Endodermal cell (in vitro differentiated cells): ENCODE measurements at regions not wholly inside any gene's neighbourhood (a gene's known extent, or its start where the extent isn't known, plus 50 kb on each side); places are given as distances from the start of the nearest gene placed in this dataset.

Source experiments
- DNase-seq: peaks from one replicate; pipeline ENCODE4 v3.0.0-alpha.2; 2017
- H3K27ac ChIP-seq: 2 replicates; pipeline ENCODE4 v1.5.1; 2013; ENCODE audit warnings: mild to moderate bottlenecking, low read depth, low read length, moderate library complexity
- H3K27me3 ChIP-seq: 2 replicates; pipeline ENCODE4 v1.6.1; 2013; ENCODE audit warnings: mild to moderate bottlenecking, low read length, moderate library complexity; ENCODE audit not compliant: insufficient read depth, control insufficient read depth, poor library complexity, severe bottlenecking
- H3K36me3 ChIP-seq: 2 replicates; pipeline ENCODE4 v1.7.0; 2013; ENCODE audit warnings: mild to moderate bottlenecking, low read length, moderate library complexity; ENCODE audit not compliant: control insufficient read depth, insufficient read depth
- H3K4me1 ChIP-seq: one replicate; pipeline ENCODE4 v1.7.0; 2013; ENCODE audit warnings: low read length; ENCODE audit not compliant: control insufficient read depth, insufficient read depth
- H3K4me3 ChIP-seq: 2 replicates; pipeline ENCODE4 v1.5.1; 2013; ENCODE audit warnings: mild to moderate bottlenecking, low read length, moderate library complexity
- H3K9ac ChIP-seq: 2 replicates; pipeline ENCODE4 v1.6.1; 2013; ENCODE audit warnings: mild to moderate bottlenecking, low read length, moderate library complexity; ENCODE audit not compliant: poor library complexity, severe bottlenecking; ENCODE audit errors: extremely low read depth
- H3K9me3 ChIP-seq: 2 replicates; pipeline ENCODE4 v1.6.1; 2013; ENCODE audit warnings: mild to moderate bottlenecking, low read length, moderate library complexity; ENCODE audit not compliant: control insufficient read depth
- H3K27ac Mint-ChIP-seq: 2 replicates; pipeline ENCODE4 v1.8.0; 2020; ENCODE audit warnings: mixed read lengths
- H3K27me3 Mint-ChIP-seq: 2 replicates; pipeline ENCODE4 v1.8.0; 2021; ENCODE audit warnings: mild to moderate bottlenecking, mixed read lengths; ENCODE audit not compliant: insufficient read depth
- H3K36me3 Mint-ChIP-seq: 2 replicates; pipeline ENCODE4 v1.8.0; 2020; ENCODE audit warnings: low read depth, mixed read lengths
- H3K4me1 Mint-ChIP-seq: 2 replicates; pipeline ENCODE4 v1.8.0; 2020; ENCODE audit warnings: mixed read lengths
- H3K4me3 Mint-ChIP-seq: 2 replicates; pipeline ENCODE4 v1.8.0; 2020; ENCODE audit warnings: mild to moderate bottlenecking, moderate library complexity, mixed read lengths
- H3K9me3 Mint-ChIP-seq: 2 replicates; pipeline ENCODE4 v1.8.0; 2020; ENCODE audit warnings: mild to moderate bottlenecking, mixed read lengths
- WGBS, 2 experiments: methylation state at CpG; one replicate each; pipeline versions ENCODE4 v1.1.5 to v1.1.7; 2013; ENCODE audit warnings: missing lambda C conversion rate in 2 of 2, mixed read lengths in 1 of 2; ENCODE audit not compliant: insufficient coverage in 1 of 2, insufficient read length in 1 of 2; 5-methylcytosine and 5-hydroxymethylcytosine counted together
- TF ChIP-seq, protein P1 (sequence below): fragments of 200-600 bp; sonication (generic); conservative IDR thresholded peaks from 2 replicates; pipeline ENCODE4 v1.5.0; 2021; ENCODE audit warnings: antibody characterized with exemption, mild to moderate bottlenecking

GRCh38 chr14:42555365-42555764 lies 948.7 kb downstream of the LRFN5 start:
- 93 to 98% methylated on average over 2 of the region's 2 CpGs for WGBS, 2 experiments
- Histone ChIP-seq H3K9ac (no peak overlapping the region), H3K9me3 (no peaks in the 10 kb centered on the region), H3K27me3 (no peaks in the 10 kb centered on the region), H3K4me1 (no peaks in the 10 kb centered on the region), H3K4me3 (no peak overlapping the region), H3K36me3 (no peaks in the 10 kb centered on the region), H3K27ac (no peak overlapping the region)
- Mint-ChIP-seq H3K27me3 (no peaks in the 10 kb centered on the region), H3K4me3 (no peak overlapping the region), H3K9me3 (no peaks in the 10 kb centered on the region), H3K27ac (no peak overlapping the region), H3K4me1 (no peaks in the 10 kb centered on the region), H3K36me3 (no peaks in the 10 kb centered on the region)
- no peak for DNase-seq
- TF ChIP-seq, protein P1, sequence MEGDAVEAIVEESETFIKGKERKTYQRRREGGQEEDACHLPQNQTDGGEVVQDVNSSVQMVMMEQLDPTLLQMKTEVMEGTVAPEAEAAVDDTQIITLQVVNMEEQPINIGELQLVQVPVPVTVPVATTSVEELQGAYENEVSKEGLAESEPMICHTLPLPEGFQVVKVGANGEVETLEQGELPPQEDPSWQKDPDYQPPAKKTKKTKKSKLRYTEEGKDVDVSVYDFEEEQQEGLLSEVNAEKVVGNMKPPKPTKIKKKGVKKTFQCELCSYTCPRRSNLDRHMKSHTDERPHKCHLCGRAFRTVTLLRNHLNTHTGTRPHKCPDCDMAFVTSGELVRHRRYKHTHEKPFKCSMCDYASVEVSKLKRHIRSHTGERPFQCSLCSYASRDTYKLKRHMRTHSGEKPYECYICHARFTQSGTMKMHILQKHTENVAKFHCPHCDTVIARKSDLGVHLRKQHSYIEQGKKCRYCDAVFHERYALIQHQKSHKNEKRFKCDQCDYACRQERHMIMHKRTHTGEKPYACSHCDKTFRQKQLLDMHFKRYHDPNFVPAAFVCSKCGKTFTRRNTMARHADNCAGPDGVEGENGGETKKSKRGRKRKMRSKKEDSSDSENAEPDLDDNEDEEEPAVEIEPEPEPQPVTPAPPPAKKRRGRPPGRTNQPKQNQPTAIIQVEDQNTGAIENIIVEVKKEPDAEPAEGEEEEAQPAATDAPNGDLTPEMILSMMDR, result no peak

DNA sequence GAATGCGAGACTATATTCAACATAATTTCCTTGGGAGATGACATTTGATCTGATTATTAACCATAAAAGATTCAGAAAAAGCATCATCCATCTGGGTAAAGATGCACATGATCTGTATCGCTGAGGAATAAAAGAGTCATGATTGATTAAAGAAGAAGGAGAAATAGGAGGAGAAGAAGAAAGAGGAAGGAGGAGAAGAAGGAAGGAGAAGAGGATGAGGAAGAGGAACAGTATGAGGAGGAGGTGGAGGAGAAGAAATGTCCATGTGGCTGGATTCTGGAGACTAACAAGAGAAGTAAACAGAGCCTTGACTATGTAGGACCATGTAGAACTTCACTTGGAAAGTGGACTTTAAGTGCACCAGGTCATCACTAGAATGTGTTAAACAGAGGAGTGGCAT lies 947.4 kb downstream of the LRFN5 start:
- H3K27ac ChIP-seq, result no peak overlapping the region
- no peak overlapping the region for H3K9ac ChIP-seq
- H3K9me3 ChIP-seq, result no peaks in the 10 kb centered on the region
- H3K36me3 ChIP-seq, result no peaks in the 10 kb centered on the region
- H3K4me3 ChIP-seq, result no peak overlapping the region
- no peaks in the 10 kb centered on the region for H3K27me3 ChIP-seq
- no peak overlapping the region for H3K27ac Mint-ChIP-seq
- H3K4me3 Mint-ChIP-seq, result no peak overlapping the region
- no peaks in the 10 kb centered on the region for H3K9me3 Mint-ChIP-seq
- H3K27me3 Mint-ChIP-seq, result no peaks in the 10 kb centered on the region
- no peaks in the 10 kb centered on the region for H3K36me3 Mint-ChIP-seq
- DNase-seq, result no peak
- TF ChIP-seq, protein P1, result no peak
- no peaks in the 10 kb centered on the region for H3K4me1 ChIP-seq
- 86 to 96% methylated on average over 1 to 2 of the region's 2 CpGs for WGBS, 2 experiments
- no peaks in the 10 kb centered on the region for H3K4me1 Mint-ChIP-seq

- no peak overlapping the region for H3K4me3 Mint-ChIP-seq
- H3K27ac Mint-ChIP-seq, result no peak overlapping the region
- no peak for DNase-seq
- no peaks in the 10 kb centered on the region for H3K4me1 Mint-ChIP-seq
- no peaks in the 10 kb centered on the region for H3K27me3 Mint-ChIP-seq
- Histone ChIP-seq H3K27me3 (no peaks in the 10 kb centered on the region), H3K4me1 (no peaks in the 10 kb centered on the region), H3K36me3 (no peaks in the 10 kb centered on the region), H3K9me3 (no peaks in the 10 kb centered on the region), H3K4me3 (no peak overlapping the region), H3K27ac (no peak overlapping the region), H3K9ac (no peak overlapping the region)
- no peaks in the 10 kb centered on the region for H3K36me3 Mint-ChIP-seq
- TF ChIP-seq, protein P1, result no peak
- H3K9me3 Mint-ChIP-seq, result no peaks in the 10 kb centered on the region
Measured at GRCh38 chr14:42550310-42550709, 943.6 kb downstream of the LRFN5 start.
